ENCODE measurements at regions not wholly inside any gene's neighbourhood (a gene's known extent, or its start where the extent isn't known, plus 50 kb on each side); places are given as distances from the start of the nearest gene placed in this dataset.
"Not testable (repeated sequence)": the region's sequence is repeated elsewhere in the genome, so short reads cannot be mapped to it uniquely, and the experiment has no call there.

- no peak for DNase-seq
Observed at GRCh38 chr3:5563537-5564277, 376.2 kb downstream of the EDEM1 start.

- DNase-seq = no peak
Observed at GRCh38 chr3:5564278-5564666, 376.8 kb downstream of the EDEM1 start.

GRCh38 chr3:5565026-5565425 is 377.5 kb downstream of the EDEM1 start:
- no peak for DNase-seq

GRCh38 chr3:5567113-5567512 is 379.6 kb downstream of the EDEM1 start:
- DNase-seq = no peak

GRCh38 chr3:5568451-5568850 is 380.9 kb downstream of the EDEM1 start:
- no peak for DNase-seq

GRCh38 chr3:5569152-5569551 is 381.6 kb downstream of the EDEM1 start:
- no peak for DNase-seq

- DNase-seq = no peak
Observed at GRCh38 chr3:5572168-5572567, 384.7 kb downstream of the EDEM1 start.

- DNase-seq = no peak
Observed at GRCh38 chr3:5576277-5577011, 388.9 kb downstream of the EDEM1 start.

GRCh38 chr3:5579139-5579602 is 391.7 kb downstream of the EDEM1 start:
- DNase-seq = no peak

GRCh38 chr3:5579946-5580345 is 392.4 kb downstream of the EDEM1 start:
- no peak for DNase-seq

- DNase-seq = no peak
Observed at GRCh38 chr3:5580826-5581225, 393.3 kb downstream of the EDEM1 start.

GRCh38 chr3:5581743-5582142 is 394.2 kb downstream of the EDEM1 start:
- DNase-seq = no peak

GRCh38 chr3:5583920-5584319 is 396.4 kb downstream of the EDEM1 start:
- no peak for DNase-seq

- no peak for DNase-seq
Observed at GRCh38 chr3:5585085-5585484, 397.6 kb downstream of the EDEM1 start.

GRCh38 chr3:5606884-5607472 is 419.5 kb downstream of the EDEM1 start:
- no peak for DNase-seq

- DNase-seq = no peak
Observed at GRCh38 chr3:5607581-5607980, 420.1 kb downstream of the EDEM1 start.

- not testable (repeated sequence) for DNase-seq
Observed at GRCh38 chr3:5608971-5609370, 421.5 kb downstream of the EDEM1 start.

- no peak for DNase-seq
Observed at GRCh38 chr3:5613599-5613998, 426.1 kb downstream of the EDEM1 start.

- DNase-seq = no peak
Observed at GRCh38 chr3:5616873-5617272, 429.4 kb downstream of the EDEM1 start.

- DNase-seq = no peak
Observed at GRCh38 chr3:5618170-5618569, 430.7 kb downstream of the EDEM1 start.

GRCh38 chr3:5630406-5630805 is 442.9 kb downstream of the EDEM1 start:
- no peak for DNase-seq

GRCh38 chr3:5633960-5634359 is 446.5 kb downstream of the EDEM1 start:
- no peak for DNase-seq

- DNase-seq = no peak
Observed at GRCh38 chr3:5634411-5634810, 446.9 kb downstream of the EDEM1 start.

- DNase-seq = no peak
Observed at GRCh38 chr3:5635746-5636145, 448.2 kb downstream of the EDEM1 start.
